Suppressor macrophage treated with lipopolysaccharide for 1 hour (primary cell): ENCODE measurements at regions not wholly inside any gene's neighbourhood (a gene's known extent, or its start where the extent isn't known, plus 50 kb on each side); places are given as distances from the start of the nearest gene placed in this dataset.
"Not testable (repeated sequence)": the region's sequence is repeated elsewhere in the genome, so short reads cannot be mapped to it uniquely, and the experiment has no call there.

Experiments
- DNase-seq, 3 donors: peaks; one replicate each; pipeline ENCODE4 v3.0.0-alpha.2; 2020 to 2022

DNA sequence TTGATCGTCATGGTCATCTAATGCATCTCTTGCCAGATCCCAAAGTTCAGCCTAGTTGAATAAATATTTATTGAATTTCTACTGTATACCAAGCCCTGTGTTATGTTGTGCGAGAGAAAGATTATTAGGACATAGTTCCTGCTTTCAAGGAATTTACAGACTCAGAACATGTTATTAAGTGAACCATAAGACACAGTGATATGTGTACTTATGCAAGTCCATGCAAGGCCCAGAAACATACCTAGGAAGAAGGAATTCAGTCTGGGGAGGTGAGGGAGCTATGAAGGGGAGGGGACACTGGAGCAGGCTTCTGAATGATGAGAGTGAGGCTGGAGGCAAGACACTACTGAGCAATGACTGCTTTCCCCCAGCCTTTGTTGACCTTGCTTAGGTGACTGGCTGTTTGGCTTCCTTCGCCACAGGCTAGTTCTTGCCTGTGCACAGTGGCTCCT, 81.4 kb downstream of the ACAA2 start:
- DNase-seq: no peak

DNA sequence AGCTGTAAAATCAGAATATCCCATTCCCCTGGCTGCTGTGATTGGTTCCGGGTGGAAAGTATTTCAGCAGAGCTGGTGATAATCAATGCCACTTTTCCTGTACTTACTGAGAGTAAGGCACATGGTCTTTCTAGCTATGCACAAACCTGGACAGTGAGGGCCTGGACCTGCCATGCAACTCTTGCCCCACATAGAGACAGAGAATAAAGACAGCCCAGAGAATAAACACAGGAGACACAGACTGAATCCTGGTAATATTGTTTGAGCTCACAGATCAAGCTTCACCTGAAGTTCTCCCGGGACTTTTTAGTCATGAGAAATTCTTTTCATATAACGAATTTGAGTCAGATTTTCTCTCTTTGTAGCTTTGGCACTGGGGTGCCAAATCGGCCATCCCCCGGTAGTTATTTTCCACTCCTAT, 81.9 kb downstream of the ACAA2 start:
- no peak for DNase-seq

DNA sequence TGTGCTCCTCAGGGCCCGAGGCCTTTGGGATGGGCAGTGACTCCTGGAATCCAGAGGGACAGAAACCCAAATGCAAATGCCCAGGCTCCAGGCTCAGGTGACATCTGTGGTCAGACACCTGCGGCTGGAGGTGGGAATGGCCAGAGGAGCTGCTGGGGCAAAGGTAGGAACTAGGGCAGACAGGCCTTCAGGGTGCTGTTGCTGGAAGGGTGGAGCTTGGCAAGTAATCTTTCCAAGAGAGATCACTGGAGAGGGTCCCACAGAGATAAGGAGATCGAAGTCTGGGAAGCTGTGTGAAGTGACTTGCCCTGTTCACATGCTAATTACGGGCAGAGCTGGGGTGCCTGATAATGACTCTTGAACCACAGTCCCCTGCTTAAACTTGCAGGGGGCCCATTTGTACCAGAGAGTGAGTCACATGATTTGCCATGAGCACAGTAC, 82.4 kb downstream of the ACAA2 start:
- DNase-seq: no peak

DNA sequence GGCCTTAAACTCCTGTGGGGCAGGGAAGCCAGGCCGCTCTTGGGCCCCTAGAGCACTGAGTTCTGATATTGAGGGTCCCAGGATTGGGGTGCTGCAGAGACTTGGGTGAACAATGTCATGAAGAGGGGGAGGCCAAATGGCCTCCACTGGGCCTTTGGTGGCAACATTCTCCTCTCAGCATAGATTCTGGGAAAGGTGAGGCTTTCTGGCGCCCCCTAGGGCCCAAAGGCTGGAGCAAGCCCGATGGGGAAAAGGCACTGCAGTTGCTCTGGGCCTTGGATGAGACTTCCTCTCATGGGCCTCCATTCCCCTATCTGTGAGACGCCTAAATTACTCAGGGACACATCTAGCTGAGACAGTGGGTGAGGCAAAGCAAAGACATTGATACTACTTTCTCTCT, 84.8 kb downstream of the ACAA2 start:
- DNase-seq: peak; percentile 43 to 72 (median 51)

DNA sequence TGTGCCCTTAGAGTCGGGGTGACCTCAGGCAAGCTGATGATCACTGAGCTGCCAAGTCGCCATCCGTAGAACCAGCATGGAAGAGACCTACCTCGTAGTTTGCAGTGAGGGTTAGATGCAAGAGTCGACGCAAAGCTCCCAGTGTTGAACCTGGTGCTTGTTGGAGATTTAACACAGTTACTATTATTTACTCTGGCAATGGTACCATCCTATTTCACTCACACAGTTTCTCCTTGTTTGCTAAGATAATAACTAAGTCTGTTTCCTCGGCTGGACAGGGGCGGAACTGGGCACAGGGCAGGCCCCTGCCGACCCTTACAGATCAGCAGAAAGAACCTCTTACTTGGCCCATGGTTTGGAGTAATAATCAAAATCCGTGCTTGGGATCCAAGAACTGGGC, 85.5 kb downstream of the ACAA2 start:
- DNase-seq: no peak

DNA sequence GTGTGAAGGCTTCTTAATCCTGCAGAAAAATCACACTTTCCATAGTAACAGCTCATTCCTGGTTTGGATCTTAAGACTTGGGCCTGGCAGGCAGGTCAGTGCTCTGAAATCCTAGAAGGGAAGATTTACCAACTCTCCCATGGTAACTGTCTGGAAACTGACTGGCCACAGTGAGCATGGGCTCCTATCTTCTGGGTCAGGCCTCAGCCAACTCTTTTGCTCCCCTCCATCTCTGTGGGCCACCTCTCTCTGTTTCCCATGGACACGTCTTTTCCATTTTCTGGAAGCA, 86.7 kb downstream of the ACAA2 start:
- DNase-seq: no peak

DNA sequence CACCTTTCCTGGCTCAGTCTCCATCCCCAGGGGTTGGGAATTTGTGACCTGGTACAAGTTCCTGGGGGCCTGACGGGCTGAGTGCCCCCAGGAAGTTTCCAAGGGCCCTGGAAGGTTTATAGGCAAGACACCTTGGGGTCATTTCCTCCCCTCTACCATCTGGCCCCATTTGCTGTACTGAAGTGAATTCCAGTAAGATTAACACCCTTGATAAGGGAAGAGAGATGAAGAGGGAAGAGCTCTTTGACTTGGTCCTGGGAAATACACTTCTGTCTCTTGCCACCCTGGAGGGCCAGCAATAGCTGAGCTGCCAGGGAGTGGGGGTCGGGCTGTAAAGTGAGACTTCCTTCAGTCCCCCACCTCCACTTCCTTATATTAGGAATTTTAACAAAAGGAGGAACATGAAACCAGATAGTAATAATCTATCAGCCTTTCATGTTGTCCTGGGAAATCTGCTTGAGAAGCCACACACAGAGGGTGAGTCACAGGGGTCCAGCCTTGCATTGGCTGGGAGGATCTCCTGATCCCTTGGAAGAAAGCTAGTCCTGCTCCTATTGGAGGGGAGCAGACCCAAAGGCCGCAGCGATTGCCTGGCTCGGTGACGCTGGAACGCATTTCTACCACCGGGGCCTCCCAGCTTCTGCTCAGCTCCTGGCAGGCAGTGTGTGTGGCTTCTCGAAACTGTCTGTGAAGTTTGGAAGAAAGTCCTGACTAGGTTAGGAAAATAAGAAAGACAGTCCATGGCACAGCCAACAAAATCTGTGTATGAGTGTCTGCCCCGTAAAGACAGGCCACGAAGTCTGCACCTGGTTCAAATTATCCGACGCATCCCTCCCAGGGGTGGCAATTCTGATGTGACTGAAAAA, 87.3 kb downstream of the ACAA2 start:
- DNase-seq: peak in 1 of 3 donors; percentile 10

DNA sequence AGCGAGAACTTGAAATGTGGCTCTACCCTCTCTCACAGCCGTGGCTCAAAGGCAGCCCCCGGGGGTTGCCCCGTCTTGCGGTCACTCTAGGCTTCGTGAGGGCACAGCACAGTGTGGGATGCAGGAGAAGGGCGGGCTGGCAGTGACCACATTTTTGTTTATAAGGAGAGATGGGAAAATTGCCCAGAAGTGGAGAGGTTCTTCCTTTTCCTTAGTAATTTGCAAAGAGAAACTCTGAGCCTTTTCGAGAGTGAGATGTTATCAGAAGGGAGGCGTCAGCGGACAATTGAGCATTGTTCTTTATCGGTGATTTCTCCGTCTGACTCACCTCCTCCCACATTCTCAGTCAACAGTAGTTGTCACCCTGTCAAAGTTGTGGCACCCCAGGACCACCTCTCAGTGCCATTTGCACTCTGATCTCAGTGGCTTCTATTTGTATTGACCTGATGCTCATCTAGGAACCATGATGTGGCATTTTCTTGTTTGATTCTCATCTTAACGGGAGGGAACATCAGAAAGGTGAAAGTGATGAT, 89.6 kb downstream of the ACAA2 start:
- DNase-seq: peak in 2 of 3 donors; percentile 19 to 34

DNA sequence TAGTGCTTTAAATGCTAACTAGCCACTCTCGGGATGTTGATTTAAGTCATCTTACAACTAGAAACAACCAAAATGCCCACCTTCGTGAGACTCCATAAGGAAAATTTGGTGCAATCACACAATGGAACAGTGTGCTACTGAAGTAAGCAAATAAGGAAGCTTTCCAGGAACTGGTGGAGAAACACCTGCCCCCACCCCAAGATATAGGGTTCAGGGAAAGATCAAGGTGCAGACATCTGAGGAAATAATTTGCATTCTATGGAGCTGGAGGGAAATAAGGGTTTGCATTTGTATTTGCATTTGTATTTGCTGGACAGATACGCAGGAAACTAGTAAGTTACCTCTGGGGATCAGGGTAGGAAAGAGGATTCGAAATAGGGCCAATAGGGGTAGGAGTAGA, 90.9 kb downstream of the ACAA2 start:
- DNase-seq: no peak

DNA sequence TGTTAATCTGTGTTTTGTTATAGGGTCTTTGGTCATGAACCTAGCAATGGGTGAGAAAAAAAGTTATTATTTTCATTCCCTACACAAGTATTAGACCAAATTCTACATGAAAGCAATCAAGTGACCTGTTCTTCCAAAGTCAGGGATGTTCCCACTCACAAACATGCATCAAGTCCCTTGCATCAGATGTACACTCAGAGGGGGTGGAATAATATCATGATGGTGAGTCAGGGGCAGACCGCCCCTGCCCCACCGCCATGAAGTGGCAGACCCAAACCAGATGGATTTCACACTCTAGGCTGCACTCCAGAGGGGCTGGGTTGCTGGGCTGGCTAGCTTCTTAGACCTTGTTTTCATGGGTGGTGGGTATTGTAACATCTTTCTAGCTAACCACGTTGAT, 91.4 kb downstream of the ACAA2 start:
- no peak for DNase-seq

DNA sequence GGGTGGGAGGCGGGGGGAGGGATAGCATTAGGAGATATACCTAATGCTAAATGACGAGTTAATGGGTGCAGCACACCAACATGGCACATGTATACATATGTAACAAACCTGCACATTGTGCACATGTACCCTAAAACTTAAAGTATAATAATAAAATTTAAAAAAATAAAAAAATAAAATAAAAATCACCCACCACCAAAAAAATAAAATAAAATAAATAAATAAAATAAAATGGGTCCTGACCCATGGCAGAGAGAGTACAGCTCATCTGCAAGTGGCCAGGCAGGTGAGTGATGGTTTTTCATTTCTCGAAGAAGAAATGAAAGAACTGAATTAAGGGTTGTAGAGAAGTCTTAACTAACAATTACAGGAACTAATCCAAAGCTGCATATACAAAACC, 92.4 kb downstream of the ACAA2 start:
- not testable (repeated sequence) for DNase-seq

DNA sequence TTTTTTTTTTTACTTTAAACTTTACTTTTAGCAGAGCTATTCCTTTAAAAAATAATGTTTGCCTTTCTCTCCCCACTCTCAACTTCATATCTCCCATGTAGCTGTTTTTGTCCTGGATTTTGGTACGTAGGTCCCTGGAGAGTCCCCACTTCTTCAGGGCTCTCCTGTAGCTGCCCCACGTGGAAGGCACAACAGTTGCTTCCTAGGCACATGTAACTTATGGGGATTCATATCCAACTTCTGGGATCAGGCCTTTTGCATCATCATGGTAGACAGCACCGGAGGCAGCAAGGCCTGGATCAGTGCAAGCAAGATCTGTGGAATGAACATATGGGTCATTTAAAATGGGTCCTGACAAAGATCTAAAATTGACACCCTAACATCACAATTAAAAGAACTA, 95.7 kb downstream of the ACAA2 start:
- DNase-seq: no peak

DNA sequence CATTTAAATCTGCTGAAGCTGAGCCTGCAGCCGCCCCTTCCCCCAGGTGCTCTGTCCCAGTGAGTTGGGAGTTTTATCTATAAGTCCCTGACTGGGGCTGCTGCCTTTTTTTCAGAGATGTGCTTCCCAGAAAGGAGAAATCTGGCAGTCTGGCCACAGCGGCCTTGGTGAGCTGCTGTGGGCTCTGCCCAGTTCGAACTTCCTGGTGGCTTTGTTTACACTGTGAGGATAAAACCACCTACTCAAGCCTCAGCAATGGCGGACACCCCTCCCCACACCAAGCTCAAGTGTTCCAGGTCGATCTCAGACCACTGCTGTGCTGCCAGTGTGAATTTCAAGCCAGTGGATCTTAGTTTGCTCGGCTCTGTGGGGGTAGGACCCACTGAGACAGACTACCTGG, 97.3 kb downstream of the ACAA2 start:
- no peak for DNase-seq

DNA sequence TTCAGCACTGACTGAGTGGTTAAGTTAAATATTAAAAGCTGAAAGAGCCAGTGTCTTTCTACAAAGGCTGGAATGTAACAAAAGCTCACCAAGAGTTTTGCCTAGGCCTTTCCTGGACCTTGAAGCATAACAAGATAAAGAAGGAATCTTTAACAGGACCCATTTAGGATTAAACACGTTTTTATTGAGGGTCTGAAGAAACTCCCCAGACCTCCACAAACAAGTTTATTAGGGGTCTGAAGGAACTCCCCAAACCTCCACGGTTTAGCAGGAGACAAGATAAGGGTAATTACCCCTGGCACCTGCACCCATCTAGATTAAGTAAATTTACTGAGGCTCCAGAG, 104.0 kb downstream of the ACAA2 start:
- DNase-seq: no peak

DNA sequence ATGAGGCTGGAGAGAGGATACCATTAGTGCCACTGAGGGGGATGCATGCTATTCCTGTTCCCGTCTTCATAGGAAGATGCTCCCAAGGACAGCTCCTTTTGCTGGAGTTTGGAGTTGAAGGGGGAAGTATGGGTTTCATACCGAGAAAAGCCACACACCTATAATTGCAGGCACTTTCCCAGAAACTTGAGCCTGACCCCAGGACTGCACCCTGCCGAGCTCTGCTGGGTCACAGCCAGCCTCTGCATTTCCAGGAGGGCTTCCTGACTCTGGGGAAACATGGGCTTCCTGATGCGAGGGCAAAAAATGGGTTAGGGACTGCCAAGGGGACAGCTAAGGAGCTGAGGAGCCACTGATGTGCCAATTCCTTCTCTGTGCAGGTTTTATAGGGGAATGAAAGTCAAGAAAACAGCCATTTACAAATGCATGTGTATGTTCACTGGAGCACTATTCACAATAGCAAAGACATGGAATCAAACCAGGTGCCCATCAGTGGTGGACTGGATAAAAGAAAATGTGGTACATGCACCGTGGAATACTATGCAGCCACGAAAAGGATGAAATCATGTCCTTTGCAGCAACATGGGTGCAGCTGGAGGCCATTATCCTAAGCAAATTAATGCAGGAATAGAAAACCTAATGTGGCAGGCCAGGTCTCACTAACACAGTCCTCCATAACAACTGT, 104.5 kb downstream of the ACAA2 start:
- no peak for DNase-seq

DNA sequence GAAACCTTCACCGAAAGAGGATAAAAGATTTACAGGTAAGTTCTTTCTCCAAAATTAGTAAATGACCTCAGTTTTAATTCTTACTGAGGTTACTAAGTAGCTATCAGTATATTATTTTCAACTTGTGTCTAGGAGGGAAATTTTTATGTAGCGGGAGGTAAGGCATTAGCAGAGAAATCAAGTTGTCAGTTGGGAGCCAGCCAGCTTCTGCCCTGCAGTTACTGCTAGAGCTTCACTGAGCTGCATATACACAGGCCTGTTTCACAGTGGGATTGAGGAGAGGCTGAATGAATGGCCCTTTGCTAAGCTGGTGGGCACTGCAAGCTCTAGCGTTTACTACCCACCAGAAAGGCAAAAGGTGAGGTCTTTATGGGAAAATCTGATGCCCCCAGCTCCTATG, 105.7 kb downstream of the ACAA2 start:
- DNase-seq: no peak

DNA sequence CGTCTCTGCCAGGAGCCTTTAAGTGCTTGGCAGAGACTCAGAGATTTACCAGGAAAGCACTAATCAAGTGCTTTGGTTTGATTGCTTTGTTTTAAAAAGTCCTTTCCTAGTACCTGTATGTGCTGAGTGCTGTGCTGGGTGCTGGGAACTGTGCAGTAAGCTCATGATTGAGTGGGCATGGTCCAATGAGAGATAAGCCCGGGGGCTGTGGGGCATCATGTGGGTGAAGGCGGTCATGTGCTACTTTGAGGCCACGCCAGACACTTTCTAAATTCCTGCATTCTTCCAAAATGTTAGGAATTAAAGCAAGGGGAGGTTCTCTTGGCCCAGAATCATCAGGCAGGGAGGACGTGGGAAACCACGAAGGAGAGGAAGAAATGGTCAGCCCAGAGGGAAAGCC, 109.0 kb downstream of the ACAA2 start:
- DNase-seq: no peak

DNA sequence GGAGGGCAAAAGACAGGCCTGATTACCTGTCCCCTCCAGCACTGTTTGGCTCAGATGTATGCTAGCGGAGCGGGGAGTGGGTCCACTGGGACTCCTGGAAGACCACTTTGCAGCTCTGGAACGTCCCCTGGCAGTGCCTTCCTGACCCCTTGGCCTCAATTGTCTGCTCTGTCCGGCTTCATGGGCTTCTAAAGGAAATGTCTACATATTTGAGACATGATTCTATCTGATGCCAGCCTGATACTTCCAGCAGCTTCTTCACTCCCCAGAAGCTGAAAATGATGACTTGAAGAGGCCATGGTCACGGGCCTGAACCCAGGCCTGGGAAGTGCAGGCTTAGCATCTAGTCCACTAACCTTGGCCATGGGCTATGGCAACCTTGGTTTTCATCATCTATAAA, 112.1 kb downstream of the ACAA2 start:
- DNase-seq: no peak

DNA sequence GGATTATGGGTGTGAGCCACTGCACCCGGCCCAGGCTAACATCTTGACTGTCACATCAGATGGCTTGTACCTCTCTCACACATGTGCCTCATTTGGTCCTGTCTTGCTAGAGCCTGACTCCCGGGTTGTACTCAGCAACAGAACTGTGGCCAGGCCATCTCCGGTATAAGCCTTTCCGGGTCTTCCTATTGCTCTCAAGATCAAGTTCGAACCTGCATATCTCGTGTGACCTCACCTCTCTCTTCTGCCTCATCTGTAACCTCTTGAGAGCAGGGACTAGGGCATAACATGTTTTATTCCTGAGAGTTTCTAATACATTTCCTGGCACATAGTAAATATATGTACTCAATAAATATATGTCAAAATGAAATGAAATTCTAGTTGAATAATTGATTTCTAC, 114.0 kb downstream of the ACAA2 start:
- no peak for DNase-seq

DNA sequence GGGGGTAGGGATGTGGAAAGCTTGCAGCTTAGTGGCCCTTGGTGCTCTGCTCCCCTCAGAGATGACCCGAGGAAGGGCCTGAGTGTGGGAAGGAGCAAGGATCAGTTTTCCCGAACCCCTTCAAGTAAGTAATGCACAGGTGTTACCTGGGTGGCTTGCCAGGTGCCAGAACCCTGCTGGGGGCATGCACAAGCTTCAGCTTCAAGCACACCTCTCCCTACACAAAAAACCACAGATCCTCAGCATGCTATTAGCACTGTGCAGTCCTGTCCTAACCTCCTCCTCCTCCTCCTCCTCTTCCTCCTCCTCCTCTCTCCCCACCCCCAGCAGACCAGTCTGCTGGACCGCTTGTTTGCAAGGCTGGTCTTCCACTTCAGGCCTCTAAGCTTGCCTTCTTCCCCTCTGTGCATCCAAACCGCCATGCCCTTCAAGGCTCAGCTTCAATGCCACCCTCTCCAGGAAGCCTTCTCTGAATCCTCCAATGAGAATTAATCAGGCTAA, 114.8 kb downstream of the ACAA2 start:
- no peak for DNase-seq

DNA sequence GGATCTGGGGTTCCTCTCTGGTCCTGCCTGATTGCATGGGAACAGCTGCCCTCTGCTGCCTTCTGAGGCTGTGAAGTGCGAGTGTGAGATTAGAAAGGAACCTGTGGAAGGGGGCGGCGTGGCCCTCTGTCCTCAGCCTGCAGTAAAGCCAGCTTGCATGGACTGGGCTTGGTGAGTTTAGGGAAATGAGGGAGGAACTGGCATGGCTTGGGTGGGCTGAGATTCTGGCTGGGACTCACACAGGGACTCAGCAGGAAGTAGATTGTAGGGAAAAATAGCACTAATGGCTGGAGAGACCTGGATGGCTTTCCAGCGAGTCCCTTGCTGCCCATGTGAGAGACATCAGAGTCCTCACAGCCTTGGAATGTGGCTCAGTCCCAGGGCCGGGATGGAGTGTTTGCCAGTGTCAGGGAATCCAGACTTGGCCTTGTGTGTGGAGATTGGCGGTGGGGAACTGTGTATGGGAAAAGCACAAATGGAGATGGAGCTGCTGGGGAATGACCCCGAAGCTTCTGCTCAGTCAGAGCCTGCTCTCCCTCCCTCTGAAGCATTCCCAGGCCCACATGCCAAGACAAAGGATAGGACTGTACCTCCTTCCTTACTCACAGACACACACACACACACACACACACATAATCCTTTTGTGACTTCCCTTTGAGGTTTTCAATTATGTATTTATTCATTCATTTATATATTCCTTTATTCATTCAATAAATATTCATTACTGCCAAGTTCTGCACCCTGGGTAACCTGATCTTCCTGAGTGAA, 115.4 kb downstream of the ACAA2 start:
- no peak for DNase-seq

DNA sequence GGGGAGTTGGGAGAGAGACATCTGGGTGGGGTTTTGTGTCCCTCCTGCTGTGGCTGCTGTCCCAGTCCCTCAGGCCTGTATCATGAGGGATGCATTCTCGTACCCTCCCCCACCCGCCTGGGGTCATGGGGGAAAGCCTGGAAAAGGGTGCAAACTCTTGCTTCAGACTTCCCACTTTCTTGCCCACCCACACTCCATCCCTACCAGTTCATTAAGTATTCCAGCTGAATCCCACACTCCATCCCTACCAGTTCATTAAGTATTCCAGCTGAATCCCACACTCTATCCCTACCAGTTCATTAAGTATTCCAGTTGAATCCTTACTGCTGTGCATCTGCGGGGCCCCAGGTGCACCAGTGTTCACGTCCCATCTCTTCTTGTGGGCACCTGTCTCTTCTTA, 116.3 kb downstream of the ACAA2 start:
- DNase-seq: no peak

DNA sequence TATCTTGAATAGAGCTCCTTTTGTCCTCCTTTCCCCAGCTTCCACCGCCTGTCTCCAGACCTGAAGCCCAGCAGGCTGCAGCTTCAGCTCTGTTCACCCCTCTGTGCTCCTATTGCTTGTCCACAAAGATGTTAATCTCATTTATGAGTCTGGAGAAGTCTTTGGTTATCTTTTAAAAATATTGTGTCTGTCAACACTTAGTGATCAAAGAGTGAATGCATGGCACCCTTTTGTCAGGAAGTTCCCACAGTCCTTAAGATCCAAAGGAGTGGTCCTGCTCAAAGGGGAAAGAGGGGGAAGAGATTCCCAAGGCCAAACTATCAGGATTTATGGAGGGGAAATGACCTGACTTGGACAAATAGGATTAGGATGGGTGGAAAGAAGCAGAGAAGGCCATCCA, 118.9 kb downstream of the ACAA2 start:
- no peak for DNase-seq

DNA sequence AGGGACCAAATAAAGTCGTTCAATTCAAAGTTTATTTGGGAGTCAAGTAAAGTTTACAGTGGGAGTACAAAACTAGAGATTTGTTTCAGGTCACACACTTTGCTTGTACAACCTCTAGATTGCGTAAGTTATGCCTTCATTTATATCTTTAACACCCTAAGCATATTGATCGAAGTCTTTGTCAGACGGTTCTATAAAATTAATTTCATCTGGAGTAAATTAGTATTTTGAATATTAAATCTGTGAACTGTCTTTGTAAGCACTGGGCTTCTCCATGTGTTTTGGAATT, 119.7 kb downstream of the ACAA2 start:
- no peak for DNase-seq
